ENCODE measurements at regions not wholly inside any gene's neighbourhood (a gene's known extent, or its start where the extent isn't known, plus 50 kb on each side); places are given as distances from the start of the nearest gene placed in this dataset.

GRCh38 chr1:94628499-94628843 lies 86.9 kb upstream of the F3 start:
- TF ChIP-seq CTCF (IDR thresholded peaks at IDR 0.05) (no peak), EZH2phosphoT487 (IDR thresholded peaks at IDR 0.05) (no peak), EZH2 (IDR thresholded peaks at IDR 0.05) (no peak)
